HUES48 (cell line): ENCODE measurements at regions not wholly inside any gene's neighbourhood (a gene's known extent, or its start where the extent isn't known, plus 50 kb on each side); places are given as distances from the start of the nearest gene placed in this dataset.

Experiments used
- H3K27ac ChIP-seq: one replicate; pipeline ENCODE4 v1.7.0; 2013; ENCODE audit warnings: low read depth, low read length, inconsistent platforms
- H3K27me3 ChIP-seq: 2 replicates; pipeline ENCODE4 v1.6.1; 2013; ENCODE audit warnings: mild to moderate bottlenecking, low read length; ENCODE audit not compliant: control insufficient read depth, insufficient read depth
- H3K36me3 ChIP-seq: 2 replicates; pipeline ENCODE4 v1.6.1; 2013; ENCODE audit warnings: low read length; ENCODE audit not compliant: control insufficient read depth, insufficient read depth
- H3K4me1 ChIP-seq: 2 replicates; pipeline ENCODE4 v1.6.1; 2013; ENCODE audit warnings: mild to moderate bottlenecking, low read length; ENCODE audit not compliant: control insufficient read depth, insufficient read depth
- H3K4me3 ChIP-seq: 2 replicates; pipeline ENCODE4 v1.5.1; 2013; ENCODE audit warnings: mild to moderate bottlenecking, low read depth, low read length
- H3K9ac ChIP-seq: 2 replicates; pipeline ENCODE4 v1.6.1; 2013; ENCODE audit warnings: mild to moderate bottlenecking, low read depth, low read length, moderate library complexity
- H3K9me3 ChIP-seq: 2 replicates; pipeline ENCODE4 v1.6.1; 2013; ENCODE audit warnings: low read length; ENCODE audit not compliant: control insufficient read depth, insufficient read depth

GRCh38 chr15:53397041-53397616, 362.3 kb downstream of the WDR72 start:
- no peaks in the 10 kb centered on the region for H3K27me3 ChIP-seq
- no peaks in the 10 kb centered on the region for H3K9me3 ChIP-seq
- H3K36me3 ChIP-seq, result no peaks in the 10 kb centered on the region
- H3K9ac ChIP-seq, result no peak overlapping the region
- H3K4me1 ChIP-seq, result no peaks in the 10 kb centered on the region
- H3K4me3 ChIP-seq, result no peak overlapping the region
- H3K27ac ChIP-seq, result no peak overlapping the region

- Histone ChIP-seq H3K36me3 (no peaks in the 10 kb centered on the region), H3K9ac (no peak overlapping the region), H3K27ac (no peak overlapping the region), H3K9me3 (no peaks in the 10 kb centered on the region), H3K27me3 (no peaks in the 10 kb centered on the region), H3K4me1 (no peaks in the 10 kb centered on the region), H3K4me3 (no peak overlapping the region)
Measured at GRCh38 chr15:53395871-53396270, 363.6 kb downstream of the WDR72 start.

- H3K27me3 ChIP-seq, result no peaks in the 10 kb centered on the region
- H3K9ac ChIP-seq, result no peak overlapping the region
- peaks cover 8% of the 10 kb centered on the region; the same call in 1 of the 2 replicates for H3K4me1 ChIP-seq
- no peak overlapping the region for H3K27ac ChIP-seq
- H3K36me3 ChIP-seq, result no peaks in the 10 kb centered on the region
- H3K4me3 ChIP-seq, result no peak overlapping the region
- no peaks in the 10 kb centered on the region for H3K9me3 ChIP-seq
Measured at GRCh38 chr15:53390549-53390948, 368.9 kb downstream of the WDR72 start.

GRCh38 chr15:53389271-53390037, 370.0 kb downstream of the WDR72 start:
- no peaks in the 10 kb centered on the region for H3K27me3 ChIP-seq
- no peak overlapping the region for H3K4me3 ChIP-seq
- no peaks in the 10 kb centered on the region for H3K36me3 ChIP-seq
- H3K9me3 ChIP-seq, result no peaks in the 10 kb centered on the region
- peaks cover 8% of the 10 kb centered on the region; the same call in 1 of the 2 replicates for H3K4me1 ChIP-seq
- H3K9ac ChIP-seq, result no peak overlapping the region
- no peak overlapping the region for H3K27ac ChIP-seq

GRCh38 chr15:53384417-53384816, 375.0 kb downstream of the WDR72 start:
- Histone ChIP-seq H3K9me3 (no peaks in the 10 kb centered on the region), H3K4me1 (peaks cover under 1% of the 10 kb centered on the region; the same call in 1 of the 2 replicates), H3K27me3 (no peaks in the 10 kb centered on the region)

GRCh38 chr15:53378096-53378800, 381.2 kb downstream of the WDR72 start:
- H3K36me3 ChIP-seq, result no peaks in the 10 kb centered on the region
- H3K4me3 ChIP-seq, result no peak overlapping the region
- no peak overlapping the region for H3K9ac ChIP-seq
- no peak overlapping the region for H3K27ac ChIP-seq
- H3K4me1 ChIP-seq, result peaks cover 7% of the 10 kb centered on the region; the same call in 1 of the 2 replicates
- H3K27me3 ChIP-seq, result no peaks in the 10 kb centered on the region
- H3K9me3 ChIP-seq, result no peaks in the 10 kb centered on the region

More at GRCh38 chr15:53384417-53384816, 375.0 kb downstream of the WDR72 start:
- H3K9ac ChIP-seq, result no peak overlapping the region
- no peaks in the 10 kb centered on the region for H3K36me3 ChIP-seq
- no peak overlapping the region for H3K27ac ChIP-seq
- H3K4me3 ChIP-seq, result no peak overlapping the region

- H3K9ac ChIP-seq, result no peak overlapping the region
- 0 out of 2 replicates have a peak, but pooled peaks cover 3% of the 10 kb centered on the region for H3K9me3 ChIP-seq
- H3K27me3 ChIP-seq, result no peaks in the 10 kb centered on the region
- H3K36me3 ChIP-seq, result no peaks in the 10 kb centered on the region
- H3K27ac ChIP-seq, result no peak overlapping the region
- no peaks in the 10 kb centered on the region for H3K4me1 ChIP-seq
- H3K4me3 ChIP-seq, result no peak overlapping the region
Measured at GRCh38 chr15:53367740-53368139, 391.7 kb downstream of the WDR72 start.

GRCh38 chr15:53360881-53361280, 398.6 kb downstream of the WDR72 start:
- Histone ChIP-seq H3K36me3 (no peaks in the 10 kb centered on the region), H3K4me3 (no peak overlapping the region), H3K4me1 (no peaks in the 10 kb centered on the region), H3K27ac (no peak overlapping the region), H3K9ac (no peak overlapping the region), H3K27me3 (no peaks in the 10 kb centered on the region), H3K9me3 (no peaks in the 10 kb centered on the region)

GRCh38 chr15:53359038-53359437, 400.4 kb downstream of the WDR72 start:
- no peaks in the 10 kb centered on the region for H3K36me3 ChIP-seq
- no peaks in the 10 kb centered on the region for H3K4me1 ChIP-seq
- no peaks in the 10 kb centered on the region for H3K27me3 ChIP-seq
- no peak overlapping the region for H3K4me3 ChIP-seq
- no peak overlapping the region for H3K27ac ChIP-seq
- H3K9ac ChIP-seq, result no peak overlapping the region
- H3K9me3 ChIP-seq, result no peaks in the 10 kb centered on the region

- Histone ChIP-seq H3K4me1 (no peaks in the 10 kb centered on the region), H3K9me3 (no peaks in the 10 kb centered on the region), H3K36me3 (no peaks in the 10 kb centered on the region), H3K9ac (no peak overlapping the region), H3K27ac (no peak overlapping the region), H3K27me3 (no peaks in the 10 kb centered on the region), H3K4me3 (no peak overlapping the region)
Measured at GRCh38 chr15:53354874-53355273, 404.6 kb downstream of the WDR72 start.

- Histone ChIP-seq H3K27me3 (no peaks in the 10 kb centered on the region), H3K27ac (no peak overlapping the region), H3K9me3 (no peaks in the 10 kb centered on the region), H3K36me3 (no peaks in the 10 kb centered on the region), H3K4me1 (no peaks in the 10 kb centered on the region), H3K9ac (no peak overlapping the region), H3K4me3 (no peak overlapping the region)
Measured at GRCh38 chr15:53351373-53351772, 408.1 kb downstream of the WDR72 start.
